ENCODE measurements at regions not wholly inside any gene's neighbourhood (a gene's known extent, or its start where the extent isn't known, plus 50 kb on each side); places are given as distances from the start of the nearest gene placed in this dataset.
A peak's percentile ranks its signal among the peaks of the same experiment; 100 is the strongest.
"Not testable (repeated sequence)": the region's sequence is repeated elsewhere in the genome, so short reads cannot be mapped to it uniquely, and the experiment has no call there.

GRCh38 chr3:127412578-127413317 lies 124.9 kb upstream of the PRR20G start:
- DNase-seq = no peak

DNA sequence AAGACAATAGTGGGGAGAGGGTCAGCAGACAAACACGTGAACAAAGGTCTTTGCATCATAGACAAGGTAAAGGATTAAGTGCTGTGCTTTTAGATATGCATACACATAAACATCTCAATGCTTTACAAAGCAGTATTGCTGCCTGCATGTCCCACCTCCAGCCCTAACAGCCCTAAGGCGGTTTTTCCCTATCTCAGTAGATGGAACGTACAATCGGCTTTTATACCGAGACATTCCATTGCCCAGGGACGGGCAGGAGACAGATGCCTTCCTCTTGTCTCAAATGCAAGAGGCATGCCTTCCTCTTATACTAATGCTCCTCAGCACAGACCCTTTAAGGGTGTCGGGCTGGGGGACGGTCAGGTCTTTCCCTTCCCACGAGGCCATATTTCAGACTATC lies 124.0 kb upstream of the PRR20G start:
- not testable (repeated sequence) for DNase-seq

- DNase-seq = peak; percentile 85
Observed at GRCh38 chr3:127411083-127411727, 123.4 kb upstream of the PRR20G start.

GRCh38 chr3:127410678-127411077 lies 122.8 kb upstream of the PRR20G start:
- no peak for DNase-seq

DNA sequence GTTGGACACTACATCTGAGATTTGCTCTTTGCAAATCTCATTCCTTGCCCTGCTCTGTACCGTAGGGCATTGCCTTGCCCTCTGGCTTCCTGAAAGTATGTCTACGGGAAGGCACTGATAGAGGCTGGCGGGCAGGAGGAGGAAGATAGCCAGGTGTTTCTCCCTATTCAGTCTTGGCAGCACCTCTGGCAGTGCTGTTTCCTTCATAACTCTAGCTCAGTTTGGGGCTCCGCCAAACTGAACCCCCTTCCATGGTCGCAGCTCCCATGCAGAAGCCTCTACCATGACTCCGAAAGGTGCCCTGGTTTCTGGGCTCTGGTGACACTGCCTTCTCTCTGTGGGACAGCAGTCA lies 122.3 kb upstream of the PRR20G start:
- no peak for DNase-seq

DNA sequence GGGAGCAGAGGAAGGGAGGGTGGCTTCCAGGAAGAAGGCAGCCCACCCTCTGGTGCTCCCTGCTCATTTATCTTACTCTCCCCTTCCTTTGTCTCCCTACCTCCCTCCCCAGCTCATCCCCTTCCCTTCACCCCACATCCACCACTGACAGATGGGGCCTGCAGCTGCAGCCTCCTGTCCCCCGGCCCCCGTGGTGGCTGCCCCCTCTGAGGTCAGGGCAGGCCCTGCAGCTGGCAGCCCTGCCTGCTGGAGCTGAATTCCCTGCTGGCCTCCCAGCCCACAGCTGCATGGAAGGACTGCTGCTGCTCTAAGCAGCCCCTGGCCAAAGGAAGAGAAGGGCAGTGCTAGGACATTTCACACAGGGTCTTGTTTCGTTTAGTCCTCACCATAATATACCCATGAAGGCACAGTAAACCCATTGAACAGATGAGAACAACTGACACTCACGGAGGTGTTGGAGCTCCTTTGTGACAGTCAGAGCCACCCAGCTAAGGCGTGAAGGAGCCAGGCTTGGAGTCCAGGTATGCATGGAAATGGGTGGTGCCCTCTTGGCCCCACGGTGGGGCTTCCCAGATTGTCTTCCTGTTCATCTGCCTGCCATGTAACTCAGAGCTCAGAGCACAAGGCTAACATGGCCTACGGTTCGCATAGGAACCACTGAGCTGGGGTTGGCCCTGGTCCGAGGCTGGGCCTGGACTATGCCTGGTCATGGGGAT lies 121.7 kb upstream of the PRR20G start:
- DNase-seq = no peak

DNA sequence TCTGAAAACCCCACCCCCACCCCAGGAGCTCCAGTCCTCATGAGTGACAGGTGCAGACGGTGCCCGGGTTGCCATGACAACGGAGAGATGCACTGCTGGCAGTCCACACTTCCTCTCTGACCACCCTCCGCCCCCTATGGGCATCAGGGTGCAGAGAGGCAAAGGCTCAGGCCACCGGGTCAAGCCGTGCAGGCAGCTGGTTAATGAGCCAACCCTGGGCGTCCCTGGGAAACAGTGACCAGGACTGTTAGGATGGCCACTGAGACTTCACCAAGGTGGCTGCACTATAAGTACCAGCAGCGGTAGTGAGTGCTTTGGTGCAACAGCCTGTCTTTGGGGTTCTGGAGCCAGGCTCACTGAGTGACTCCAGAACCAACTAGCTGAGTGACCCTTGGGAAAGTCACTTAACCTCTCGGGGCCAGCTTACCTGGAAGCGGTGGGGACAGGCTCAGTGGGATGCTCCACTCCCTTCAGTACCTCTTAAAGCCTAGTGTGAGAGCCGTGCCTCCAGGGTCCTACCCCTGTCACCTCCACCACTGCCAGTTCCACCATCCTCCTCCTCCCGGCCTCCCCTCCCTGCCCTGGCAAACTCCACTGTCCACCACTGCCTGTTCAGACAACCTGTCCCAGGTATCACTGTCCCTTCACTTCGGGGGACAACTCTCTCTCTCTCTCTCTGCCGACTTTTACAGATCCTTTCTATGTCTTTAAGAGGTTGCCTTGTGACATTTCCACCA lies 121.0 kb upstream of the PRR20G start:
- DNase-seq = no peak

DNA sequence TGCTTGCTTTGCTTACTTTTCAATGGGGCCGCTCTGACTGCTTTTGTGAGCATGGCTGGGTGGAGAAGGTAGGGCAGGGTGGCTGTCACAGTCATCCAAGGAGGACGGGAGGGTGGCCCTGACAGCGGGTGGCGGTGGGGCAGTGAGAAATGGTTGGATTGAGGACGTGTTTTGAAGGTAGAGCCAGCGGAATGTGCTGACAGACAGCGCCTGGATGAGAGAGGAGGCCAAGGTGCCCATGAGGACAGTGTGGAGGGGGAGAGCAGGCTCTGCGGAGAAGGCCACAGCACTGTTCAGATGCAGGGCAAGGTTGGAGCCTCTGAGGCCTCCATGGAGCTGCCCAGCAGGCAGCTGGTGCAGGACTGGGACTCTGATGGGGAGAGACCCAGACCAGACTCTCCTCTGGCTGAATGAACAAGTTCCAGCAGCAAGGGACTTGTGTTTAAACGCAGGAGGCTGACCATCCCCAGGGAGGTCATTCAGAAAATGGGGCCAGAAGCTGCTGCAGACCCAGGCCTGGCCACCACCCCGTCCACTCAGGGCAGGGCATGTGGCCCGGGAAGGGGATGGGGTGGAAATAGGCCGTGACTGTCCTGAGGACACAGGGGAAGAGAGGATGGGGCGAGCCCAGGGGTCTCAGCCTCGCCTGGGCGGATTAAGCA lies 120.3 kb upstream of the PRR20G start:
- DNase-seq = no peak

DNA sequence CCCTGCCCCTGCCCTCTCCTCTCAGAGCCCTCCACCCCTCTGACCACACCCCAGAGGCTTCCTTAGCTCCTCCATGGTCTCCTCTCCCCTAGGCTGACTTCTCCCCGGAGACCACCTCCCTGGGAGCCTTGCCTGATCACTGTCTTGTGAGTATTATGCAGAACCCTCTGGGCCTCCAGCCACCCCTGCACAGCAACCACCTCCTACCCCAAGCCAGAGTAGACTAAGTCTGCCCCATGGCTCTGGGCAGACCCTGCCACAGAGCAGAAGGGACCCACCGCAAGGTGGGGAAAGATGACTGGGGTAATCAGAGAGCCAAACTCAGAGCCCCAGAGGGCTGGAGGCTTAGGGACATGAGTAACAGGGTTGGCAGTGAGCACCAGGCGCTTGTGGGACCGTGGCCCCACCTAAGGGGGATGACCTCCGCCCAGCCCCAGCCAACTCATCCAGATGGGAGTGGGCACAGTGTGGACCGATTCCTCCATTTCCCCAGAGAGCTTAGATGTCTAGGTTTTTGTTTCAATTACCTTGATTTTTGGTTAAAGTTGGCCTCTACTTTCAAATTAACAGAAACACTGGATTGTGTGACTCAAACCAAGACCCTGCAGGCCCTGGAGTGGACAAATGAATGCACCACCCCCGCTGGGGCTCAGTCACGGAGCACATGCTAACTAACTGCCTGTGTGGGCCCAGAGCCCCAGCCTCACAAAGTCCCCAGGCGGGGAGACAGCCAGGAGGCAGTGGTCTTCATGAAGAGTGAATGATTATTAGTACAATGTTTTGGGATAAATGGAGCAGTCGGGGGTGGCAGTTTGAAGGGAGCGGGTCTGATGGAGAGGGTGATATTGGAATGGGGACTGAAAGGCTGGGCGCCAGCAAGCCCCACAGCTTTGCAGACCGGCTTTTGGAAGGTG lies 119.4 kb upstream of the PRR20G start:
- DNase-seq = no peak

DNA sequence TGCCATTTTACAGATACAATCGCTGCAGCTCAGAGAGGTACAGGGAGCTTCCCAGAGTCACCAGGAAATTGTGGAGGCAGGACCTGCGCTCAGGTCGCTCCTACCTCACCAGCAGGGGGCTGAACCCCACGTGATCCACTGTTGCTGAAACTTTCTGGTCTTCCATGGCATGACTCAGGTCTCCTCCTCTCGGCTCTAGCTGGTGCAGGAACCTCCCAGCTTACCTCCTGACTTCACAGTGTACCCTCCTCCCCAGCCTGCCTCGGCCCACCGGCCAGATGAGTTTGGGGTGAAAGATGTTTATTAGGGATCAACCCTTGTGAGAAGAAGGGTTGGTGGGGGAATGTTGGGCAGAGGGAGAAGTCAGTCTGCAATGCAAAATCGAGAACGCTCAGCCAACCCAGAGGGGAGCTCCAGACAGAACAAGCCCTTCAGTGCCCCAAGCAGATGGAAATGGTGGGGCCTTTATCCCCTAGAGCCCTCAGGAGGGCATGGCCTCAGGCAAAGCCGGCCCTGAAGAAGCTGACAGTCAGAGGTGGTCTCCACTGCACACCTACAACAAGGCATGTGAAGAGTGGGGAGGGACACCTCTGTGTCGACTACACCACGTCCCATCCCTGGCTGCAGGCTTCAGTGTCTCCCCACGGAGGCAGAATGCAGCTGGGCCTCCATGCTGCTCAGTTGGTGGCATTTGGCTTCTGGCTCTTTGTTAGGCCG lies 118.6 kb upstream of the PRR20G start:
- peak; percentile 64 for DNase-seq

GRCh38 chr3:127405791-127406190 lies 117.9 kb upstream of the PRR20G start:
- no peak for DNase-seq

GRCh38 chr3:127405010-127405598 lies 117.3 kb upstream of the PRR20G start:
- DNase-seq = no peak

DNA sequence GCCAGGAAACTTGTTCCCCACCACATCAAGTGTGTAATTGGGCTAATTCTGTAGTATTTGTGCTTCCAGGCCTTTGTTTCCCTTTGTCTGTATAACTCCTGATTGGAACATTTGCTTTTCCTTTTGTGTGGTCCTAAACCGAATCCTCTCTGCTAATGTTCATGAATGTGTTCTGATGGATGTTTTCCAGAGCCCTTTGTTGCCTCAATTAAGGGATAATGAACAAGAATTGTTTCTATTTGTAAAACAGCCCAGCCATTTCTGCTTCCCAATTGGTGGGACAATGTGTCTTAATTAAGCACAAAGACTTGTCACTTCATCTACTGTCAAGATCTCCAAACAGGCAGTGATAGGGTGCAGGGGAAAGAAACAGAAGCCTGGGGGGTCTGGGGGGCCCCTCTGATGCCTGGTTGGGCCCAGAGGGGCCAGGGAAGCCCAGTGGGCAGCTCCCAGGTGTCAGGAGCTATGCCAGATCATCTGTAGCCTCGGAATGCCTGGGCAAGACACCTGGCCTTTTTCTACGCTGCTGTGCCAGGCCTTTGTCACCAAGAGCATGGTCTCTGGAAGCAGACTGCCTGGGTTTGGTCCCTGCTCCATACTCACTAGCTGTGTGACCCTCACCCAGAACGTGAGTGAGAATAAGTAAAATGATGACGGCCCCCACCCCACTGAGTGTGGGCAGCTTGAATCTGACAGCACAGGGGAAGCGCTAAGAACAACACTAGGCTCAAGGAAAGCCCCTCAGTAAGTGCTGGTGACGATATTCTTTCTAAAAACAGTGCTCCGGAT lies 116.6 kb upstream of the PRR20G start:
- DNase-seq = no peak

- DNase-seq = no peak
Observed at GRCh38 chr3:127403795-127404194, 115.9 kb upstream of the PRR20G start.

GRCh38 chr3:127399154-127399553 lies 111.3 kb upstream of the PRR20G start:
- DNase-seq = no peak

GRCh38 chr3:127396473-127396872 lies 108.6 kb upstream of the PRR20G start:
- DNase-seq = no peak

GRCh38 chr3:127395663-127396355 lies 108.0 kb upstream of the PRR20G start:
- no peak for DNase-seq

DNA sequence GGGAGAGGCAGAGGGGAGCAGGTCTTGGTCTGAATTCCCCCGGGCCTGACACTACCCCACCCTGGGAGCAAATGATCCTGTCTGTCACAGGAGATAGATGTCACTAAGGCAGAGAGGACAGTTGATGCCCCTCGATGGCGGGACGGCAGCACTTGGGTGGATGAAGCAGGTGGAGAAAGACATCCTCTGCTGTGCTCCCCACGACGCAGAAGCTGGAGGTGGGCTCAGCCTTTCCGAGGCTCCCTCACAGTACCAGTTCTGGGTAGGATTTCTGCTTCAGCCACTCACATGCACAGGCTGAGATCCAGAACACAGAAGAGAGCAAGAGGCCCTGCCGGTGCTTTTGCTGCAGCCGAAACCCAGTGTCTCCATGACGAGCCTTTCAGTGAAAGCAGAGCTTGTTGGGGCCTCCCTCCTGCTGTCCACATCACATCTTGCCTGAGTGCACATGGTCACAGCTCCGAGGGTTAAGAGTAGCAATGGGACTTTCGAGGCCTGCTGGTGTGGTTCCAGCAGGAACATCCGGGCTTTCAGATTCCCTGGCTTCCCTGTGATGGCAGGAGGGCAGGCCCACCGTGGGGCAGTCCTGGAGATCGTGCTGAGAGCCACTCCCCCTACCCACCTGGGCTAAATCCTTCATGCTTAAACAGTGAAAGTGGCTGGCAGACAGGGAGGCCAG lies 107.3 kb upstream of the PRR20G start:
- DNase-seq = no peak

DNA sequence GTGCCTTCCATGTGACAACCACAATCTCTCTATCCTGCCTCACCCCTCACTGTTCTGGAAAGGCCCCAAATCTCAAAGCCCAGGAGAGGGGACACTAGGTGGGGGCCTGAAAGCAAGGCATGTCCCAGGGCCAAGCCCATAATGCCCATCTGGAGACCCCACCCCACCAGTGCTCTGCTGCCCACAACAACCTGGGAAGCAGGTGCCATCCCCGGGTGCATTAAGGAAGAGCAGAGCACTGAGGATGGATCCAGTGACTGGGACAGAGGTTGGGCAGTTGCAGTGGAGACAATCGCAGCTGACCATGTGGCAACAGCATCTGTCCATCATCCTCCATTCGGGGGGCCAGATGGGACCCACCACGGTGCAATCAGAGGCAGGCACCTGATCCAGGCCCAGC lies 106.2 kb upstream of the PRR20G start:
- DNase-seq = no peak

Measured in hematopoietic multipotent progenitor cell treated with erythropoietin and hydrocortisone succinate and interleukin-3 and kit ligand, for 6 days (in vitro differentiated cells).